Spleen (tissue), 7 donors: ENCODE measurements at regions not wholly inside any gene's neighbourhood (a gene's known extent, or its start where the extent isn't known, plus 50 kb on each side); places are given as distances from the start of the nearest gene placed in this dataset.

Experiments
- CTCF ChIP-seq, 11 experiments: fragments of 200-600 bp in 7 of 11; fragments of 450-650 bp in 4 of 11; sonication (generic) in 4 of 11; IDR thresholded peaks in 8 of 11; conservative IDR thresholded peaks in 3 of 11; 1 replicate in 7 of 11; 2 replicates in 4 of 11; pipeline versions ENCODE4 v1.4.0 to v1.8.0; 2016 to 2021; ENCODE audit warnings: antibody characterized with exemption in 11 of 11, inconsistent platforms in 4 of 11, mild to moderate bottlenecking in 1 of 11
- POLR2AphosphoS5 ChIP-seq, 3 donors: sonication (generic); formaldehyde crosslinking; IDR thresholded peaks; one replicate each; pipeline ENCODE4 v1.5.1; 2017; ENCODE audit warnings: antibody characterized with exemption in 3 of 3
- donor health status: DM: no; HTN: no; CAD: no; lungs with moderate emphysema.
- donor health status: DM: no; HTN: no; CAD: no.
- donor health status: DM: no; HTN: no; CAD: no.

GRCh38 chr12:63321373-63321772 lies 170.4 kb upstream of the AVPR1A start:
- TF ChIP-seq CTCF (IDR thresholded peaks at IDR 0.05 in 8 of 11, conservative IDR thresholded peaks at IDR 0.05 in 3 of 11): no peak
- no peak for TF ChIP-seq POLR2AphosphoS5 (IDR thresholded peaks at IDR 0.05)
